Chondrocyte (in vitro differentiated cells): ENCODE measurements at regions not wholly inside any gene's neighbourhood (a gene's known extent, or its start where the extent isn't known, plus 50 kb on each side); places are given as distances from the start of the nearest gene placed in this dataset.
A peak's percentile ranks its signal among the peaks of the same experiment; 100 is the strongest.

Source experiments
- DNase-seq: peaks from one replicate; pipeline ENCODE4 v3.0.0; 2021; ENCODE audit warnings: mixed read lengths, low spot score
- H3K27ac Mint-ChIP-seq: one replicate; pipeline ENCODE4 v1.8.0; 2021; ENCODE audit warnings: mild to moderate bottlenecking, moderate library complexity, mixed read lengths; ENCODE audit not compliant: unreplicated experiment
- H3K27me3 Mint-ChIP-seq: 2 replicates; pipeline ENCODE4 v1.8.0; 2021; ENCODE audit warnings: low read depth, mixed read lengths
- H3K36me3 Mint-ChIP-seq: 2 replicates; pipeline ENCODE4 v1.8.0; 2021; ENCODE audit warnings: low read depth, mixed read lengths
- H3K4me1 Mint-ChIP-seq: 2 replicates; pipeline ENCODE4 v1.8.0; 2021; ENCODE audit warnings: low read depth, mild to moderate bottlenecking, mixed read lengths
- H3K4me3 Mint-ChIP-seq: one replicate; pipeline ENCODE4 v1.8.0; 2021; ENCODE audit warnings: mild to moderate bottlenecking, moderate library complexity, mixed read lengths; ENCODE audit not compliant: unreplicated experiment
- H3K9me3 Mint-ChIP-seq: 2 replicates; pipeline ENCODE4 v1.8.0; 2021; ENCODE audit warnings: low read depth, mixed read lengths
- CTCF ChIP-seq: fragments of 200-600 bp; sonication (generic); IDR thresholded peaks from 2 replicates; pipeline ENCODE4 v1.5.0; 2021; ENCODE audit warnings: antibody characterized with exemption, mild to moderate bottlenecking, moderate library complexity

- TF ChIP-seq CTCF = no peak
- Mint-ChIP-seq H3K27me3 (no peaks in the 10 kb centered on the region), H3K4me1 (peaks cover 58% of the 10 kb centered on the region), H3K27ac (peak overlapping the region; percentile 86), H3K36me3 (no peaks in the 10 kb centered on the region), H3K4me3 (no peak overlapping the region), H3K9me3 (peaks cover 3% of the 10 kb centered on the region)
- no peak for DNase-seq
Observed at GRCh38 chr2:37855283-37856041, 69.6 kb upstream of the RMDN2 start.

- no peaks in the 10 kb centered on the region for H3K36me3 Mint-ChIP-seq
- H3K4me3 Mint-ChIP-seq = no peak overlapping the region
- H3K4me1 Mint-ChIP-seq = peaks cover 55% of the 10 kb centered on the region
- no peaks in the 10 kb centered on the region for H3K27me3 Mint-ChIP-seq
- H3K9me3 Mint-ChIP-seq = peaks cover 3% of the 10 kb centered on the region
- no peak for TF ChIP-seq CTCF
- DNase-seq = no peak
- H3K27ac Mint-ChIP-seq = peak overlapping the region; percentile 86
Observed at GRCh38 chr2:37856101-37856751, 68.9 kb upstream of the RMDN2 start.

GRCh38 chr2:37857575-37858399 lies 67.3 kb upstream of the RMDN2 start:
- Mint-ChIP-seq H3K4me3 (no peak overlapping the region), H3K27ac (peak overlapping the region; percentile 83), H3K36me3 (no peaks in the 10 kb centered on the region), H3K27me3 (no peaks in the 10 kb centered on the region), H3K4me1 (peaks cover 43% of the 10 kb centered on the region), H3K9me3 (peaks cover 3% of the 10 kb centered on the region)
- no peak for TF ChIP-seq CTCF
- no peak for DNase-seq

- no peaks in the 10 kb centered on the region for H3K36me3 Mint-ChIP-seq
- H3K9me3 Mint-ChIP-seq = peaks cover 3% of the 10 kb centered on the region
- peaks cover 43% of the 10 kb centered on the region for H3K4me1 Mint-ChIP-seq
- TF ChIP-seq CTCF = no peak
- H3K4me3 Mint-ChIP-seq = no peak overlapping the region
- H3K27me3 Mint-ChIP-seq = no peaks in the 10 kb centered on the region
- no peak for DNase-seq
- peak overlapping the region; percentile 83 for H3K27ac Mint-ChIP-seq
Observed at GRCh38 chr2:37858400-37858711, 66.7 kb upstream of the RMDN2 start.

- Mint-ChIP-seq H3K27me3 (no peaks in the 10 kb centered on the region), H3K9me3 (peaks cover 3% of the 10 kb centered on the region), H3K27ac (peak overlapping the region; percentile 83), H3K4me1 (peaks cover 43% of the 10 kb centered on the region), H3K4me3 (no peak overlapping the region), H3K36me3 (no peaks in the 10 kb centered on the region)
- DNase-seq = no peak
- TF ChIP-seq CTCF = no peak
Observed at GRCh38 chr2:37858725-37859267, 66.3 kb upstream of the RMDN2 start.
